ENCODE measurements at regions not wholly inside any gene's neighbourhood (a gene's known extent, or its start where the extent isn't known, plus 50 kb on each side); places are given as distances from the start of the nearest gene placed in this dataset.

DNA sequence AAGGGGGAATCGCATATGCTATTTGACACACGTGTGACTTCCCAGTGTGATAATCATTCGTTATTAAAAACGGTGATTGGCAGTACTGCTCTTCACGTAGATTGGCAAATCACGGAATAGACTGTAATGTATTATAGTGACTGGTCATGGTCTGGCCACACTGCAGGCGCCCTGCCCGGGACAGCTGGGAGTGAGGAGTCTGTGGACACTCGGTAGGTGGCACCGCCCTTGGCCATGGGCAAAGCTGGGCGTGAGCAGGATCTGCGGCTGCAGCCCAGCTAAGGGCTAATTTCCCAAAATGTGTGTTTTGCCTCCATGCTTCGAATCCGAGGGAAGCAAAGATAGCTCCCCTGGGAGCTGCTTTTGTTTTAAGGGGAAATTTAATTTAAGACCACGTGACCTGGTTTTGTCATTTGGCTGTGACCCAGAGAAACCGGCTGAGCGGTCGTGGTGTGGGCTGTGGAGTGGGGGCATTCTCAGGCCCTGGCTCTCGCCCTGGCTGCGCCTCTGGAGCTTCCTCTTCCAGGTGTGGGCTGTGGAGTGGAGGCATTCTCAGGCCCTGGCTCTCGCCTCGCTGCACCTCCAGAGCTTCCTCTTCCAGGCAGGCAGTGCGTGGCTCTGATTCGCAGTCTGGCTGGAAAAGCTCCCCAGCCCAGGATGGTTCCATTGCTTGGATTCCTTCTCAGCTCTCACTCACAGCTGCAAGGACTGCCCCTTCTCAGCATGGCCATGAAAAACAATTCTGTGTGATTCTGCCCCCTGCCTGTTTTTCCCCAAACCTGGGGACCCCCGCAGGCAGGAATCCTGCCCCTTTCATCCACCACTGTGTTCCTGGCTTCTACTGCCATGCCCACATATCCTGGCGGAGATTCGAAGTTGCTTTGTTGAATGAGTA, 131.1 kb downstream of the OLFM1 start:
- TF ChIP-seq, protein P1, sequence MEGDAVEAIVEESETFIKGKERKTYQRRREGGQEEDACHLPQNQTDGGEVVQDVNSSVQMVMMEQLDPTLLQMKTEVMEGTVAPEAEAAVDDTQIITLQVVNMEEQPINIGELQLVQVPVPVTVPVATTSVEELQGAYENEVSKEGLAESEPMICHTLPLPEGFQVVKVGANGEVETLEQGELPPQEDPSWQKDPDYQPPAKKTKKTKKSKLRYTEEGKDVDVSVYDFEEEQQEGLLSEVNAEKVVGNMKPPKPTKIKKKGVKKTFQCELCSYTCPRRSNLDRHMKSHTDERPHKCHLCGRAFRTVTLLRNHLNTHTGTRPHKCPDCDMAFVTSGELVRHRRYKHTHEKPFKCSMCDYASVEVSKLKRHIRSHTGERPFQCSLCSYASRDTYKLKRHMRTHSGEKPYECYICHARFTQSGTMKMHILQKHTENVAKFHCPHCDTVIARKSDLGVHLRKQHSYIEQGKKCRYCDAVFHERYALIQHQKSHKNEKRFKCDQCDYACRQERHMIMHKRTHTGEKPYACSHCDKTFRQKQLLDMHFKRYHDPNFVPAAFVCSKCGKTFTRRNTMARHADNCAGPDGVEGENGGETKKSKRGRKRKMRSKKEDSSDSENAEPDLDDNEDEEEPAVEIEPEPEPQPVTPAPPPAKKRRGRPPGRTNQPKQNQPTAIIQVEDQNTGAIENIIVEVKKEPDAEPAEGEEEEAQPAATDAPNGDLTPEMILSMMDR (IDR thresholded peaks at IDR 0.05), result no peak

DNA sequence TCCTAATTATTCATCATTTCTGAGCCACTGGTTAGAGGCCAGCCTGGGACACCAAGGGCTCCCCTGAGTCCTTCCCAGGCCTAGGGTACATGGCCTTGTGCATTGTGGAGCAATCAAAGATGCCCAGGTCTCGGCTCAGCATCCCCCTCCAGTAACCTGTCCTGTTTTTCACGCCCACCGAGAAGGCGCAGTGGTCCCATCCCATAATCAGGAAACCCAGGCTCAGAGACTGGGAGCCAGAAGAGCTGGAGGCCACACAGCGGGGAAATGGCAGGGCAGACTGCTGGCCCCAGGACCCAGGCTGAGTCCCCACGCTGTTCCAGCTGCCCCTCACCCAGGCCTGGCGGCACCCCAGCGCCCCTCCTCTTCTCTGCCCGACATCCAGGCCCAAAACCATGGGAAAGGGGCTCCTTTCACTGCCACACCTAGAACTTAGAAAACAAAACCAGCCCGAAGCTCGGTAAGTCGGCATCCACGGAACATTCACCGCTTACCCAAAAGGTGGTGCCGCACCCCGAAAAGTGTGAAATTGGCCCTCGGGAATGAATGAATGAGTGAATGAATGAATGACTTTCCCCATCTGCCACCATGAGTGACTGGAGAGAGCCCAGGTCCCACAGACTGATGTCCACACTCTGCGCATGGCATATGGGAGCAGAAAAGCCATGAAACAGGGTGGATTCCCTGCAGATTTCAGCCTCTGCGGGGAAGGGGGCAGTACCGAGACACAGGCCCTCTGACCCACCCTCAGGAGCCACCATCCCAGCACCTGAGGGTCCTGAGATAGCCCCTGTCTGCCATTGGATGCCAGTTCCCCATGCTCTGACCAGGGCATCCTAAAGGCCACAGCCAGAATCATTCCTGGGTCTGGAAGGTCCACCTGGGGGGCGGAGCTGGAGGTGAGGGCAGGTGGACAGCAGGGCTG, 132.5 kb downstream of the OLFM1 start:
- TF ChIP-seq, protein P1 (IDR thresholded peaks at IDR 0.05), result no peak

DNA sequence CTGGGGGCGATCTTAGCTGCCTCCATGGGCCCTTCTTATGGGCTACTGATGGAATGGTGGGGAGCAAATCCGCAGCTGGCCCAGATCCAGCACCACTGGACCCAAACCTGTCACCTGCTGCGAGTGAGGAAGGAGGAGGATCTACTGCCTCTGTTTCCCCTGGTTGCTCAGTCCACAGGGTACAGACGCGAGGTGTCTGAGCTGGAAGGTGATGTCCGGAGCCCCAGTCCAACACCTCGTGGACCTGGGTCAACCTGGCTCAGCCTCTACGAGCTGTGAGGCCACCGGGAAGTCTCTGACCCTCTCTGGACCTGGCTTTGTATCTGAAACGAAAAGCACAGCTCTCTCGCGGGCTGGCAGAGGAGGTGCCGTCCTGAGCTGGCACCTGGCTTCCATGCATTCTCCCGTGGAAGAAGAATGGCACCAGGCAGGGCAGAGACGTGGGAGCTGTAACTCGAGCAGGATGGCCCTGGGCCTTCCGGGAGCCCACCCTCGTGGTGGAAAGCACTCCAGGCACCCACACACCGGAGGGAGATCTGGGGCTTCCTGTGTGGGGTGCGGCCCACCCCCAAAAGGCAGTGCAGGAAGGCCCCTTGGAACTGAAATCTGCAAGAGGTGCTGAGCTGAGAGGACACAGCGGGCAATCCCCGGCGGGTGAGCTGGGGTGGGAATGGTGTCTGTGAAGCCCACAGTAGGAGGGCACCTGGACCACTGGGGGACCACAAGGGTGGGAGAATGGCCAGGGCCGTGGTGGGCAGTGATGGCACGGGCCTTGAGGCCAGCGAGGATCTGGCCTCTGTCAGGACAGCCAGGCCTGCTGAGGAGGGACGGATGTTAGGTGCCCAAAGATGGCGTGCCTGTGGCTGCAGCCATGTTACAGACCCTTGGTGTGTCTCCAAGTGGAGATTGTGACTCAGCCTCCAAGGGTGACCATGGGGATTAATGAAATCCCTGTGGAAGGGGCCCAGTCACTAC, 133.4 kb downstream of the OLFM1 start:
- TF ChIP-seq, protein P1 (IDR thresholded peaks at IDR 0.05), result no peak

DNA sequence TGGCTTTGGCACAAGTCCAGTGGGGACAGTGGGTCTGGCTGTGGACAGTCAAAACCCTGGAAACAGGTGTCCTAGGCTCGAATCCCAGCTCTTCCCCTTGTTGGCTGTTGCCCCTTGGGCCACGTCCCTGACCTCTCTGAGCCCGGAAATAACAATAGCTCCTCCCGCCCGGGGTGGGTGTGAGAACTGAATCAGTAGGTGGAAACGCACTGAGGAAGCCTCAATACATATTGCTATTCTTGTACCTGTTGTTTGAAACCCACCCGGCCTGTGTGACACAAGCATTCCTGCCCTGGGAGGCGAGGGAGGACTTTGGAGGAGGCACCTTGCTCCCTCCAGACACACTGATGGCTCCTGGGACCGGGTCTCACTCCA, 134.1 kb downstream of the OLFM1 start:
- TF ChIP-seq, protein P1 (IDR thresholded peaks at IDR 0.05), result no peak

DNA sequence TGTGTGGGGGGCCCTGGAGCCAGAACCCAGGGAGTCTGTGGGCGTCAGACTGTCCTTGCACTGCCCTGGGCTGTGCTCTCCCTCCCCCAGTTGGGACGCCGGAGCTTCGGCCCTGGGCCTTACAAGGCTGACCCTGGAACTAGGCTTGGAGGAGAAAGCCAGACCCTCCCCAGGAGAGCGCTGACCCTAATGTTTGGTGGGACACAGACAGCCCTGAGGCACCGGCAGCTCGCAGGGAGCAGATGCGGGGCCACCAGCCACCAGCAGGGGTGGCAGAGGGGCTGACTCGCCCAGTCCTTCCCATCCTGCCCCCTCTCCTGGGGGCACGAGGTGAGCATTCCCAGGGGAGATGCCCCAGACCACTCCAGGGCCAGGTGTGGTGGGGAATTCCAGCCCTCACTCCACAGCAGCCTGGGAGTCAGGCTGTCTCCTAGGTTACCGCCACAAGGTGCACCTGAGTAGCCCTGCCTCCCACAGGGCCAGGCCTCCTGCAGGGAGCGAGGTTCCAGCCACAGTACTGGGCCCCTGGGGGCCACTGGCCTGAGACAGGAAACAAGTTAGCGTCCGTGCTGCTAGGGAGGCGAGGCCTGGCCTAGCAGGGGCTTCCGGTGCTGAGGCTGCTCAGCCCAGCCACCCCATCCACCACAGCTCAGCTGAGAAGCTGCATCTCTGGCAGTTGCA, 134.6 kb downstream of the OLFM1 start:
- TF ChIP-seq, protein P1 (IDR thresholded peaks at IDR 0.05), result no peak

DNA sequence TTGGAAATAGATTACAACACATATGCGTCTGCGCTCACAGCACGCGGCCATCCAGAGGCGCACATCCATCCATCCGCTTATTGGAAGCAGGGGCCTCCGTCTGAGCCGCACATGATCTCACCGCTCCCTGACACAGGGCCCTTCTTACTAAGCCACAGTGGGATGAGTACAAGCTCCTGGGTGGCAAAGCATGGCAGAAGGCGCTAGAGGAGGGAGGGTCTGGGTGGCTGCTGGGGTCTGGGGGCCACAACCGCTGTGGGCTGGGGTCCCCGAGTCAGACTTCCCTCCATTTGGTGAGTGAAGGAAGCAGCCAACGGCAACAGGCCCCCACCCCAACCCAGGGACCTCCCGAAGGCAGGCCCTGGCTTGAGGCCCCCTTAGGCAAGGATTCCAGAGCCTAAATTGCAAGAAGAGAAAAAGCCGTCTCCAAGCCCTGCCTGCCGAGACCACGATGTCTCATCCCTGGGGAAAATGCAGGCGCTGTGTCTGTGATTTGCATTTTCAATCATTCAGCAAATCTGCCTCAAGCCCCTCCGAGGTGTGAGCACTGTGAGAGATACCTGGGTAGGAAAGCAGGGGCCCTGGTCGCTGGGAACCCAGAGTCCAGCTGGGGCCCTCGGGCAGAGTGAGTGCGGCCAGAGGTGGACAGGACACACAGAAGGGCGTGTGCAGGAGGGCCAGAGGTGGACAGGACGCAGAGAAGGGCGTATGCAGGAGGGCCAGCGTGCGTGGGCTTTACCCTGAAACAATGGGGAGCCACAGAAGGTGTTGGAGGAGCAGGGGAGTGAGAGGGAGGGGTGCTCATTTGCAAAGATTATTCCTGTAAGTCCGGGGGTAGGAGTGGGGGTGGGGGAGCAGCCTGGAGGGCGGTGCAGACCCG, 135.7 kb downstream of the OLFM1 start:
- TF ChIP-seq, protein P1 (IDR thresholded peaks at IDR 0.05), result no peak

Data from LNCAP (cell line).